Muscle of back (tissue), 3 donors: ENCODE measurements at regions not wholly inside any gene's neighbourhood (a gene's known extent, or its start where the extent isn't known, plus 50 kb on each side); places are given as distances from the start of the nearest gene placed in this dataset.
"Not testable (repeated sequence)": the region's sequence is repeated elsewhere in the genome, so short reads cannot be mapped to it uniquely, and the experiment has no call there.

Source experiments
- DNase-seq, 3 donors: peaks; one replicate each; pipeline versions ENCODE4 v3.0.0 to v3.0.0-alpha.2; 2013

GRCh38 chr6:14754751-14755513 lies 490.9 kb upstream of the JARID2 start:
- no peak for DNase-seq

- DNase-seq = no peak
Measured at GRCh38 chr6:14756340-14756739, 489.5 kb upstream of the JARID2 start.

- no peak for DNase-seq
Measured at GRCh38 chr6:14757014-14757413, 488.9 kb upstream of the JARID2 start.

- DNase-seq = no peak
Measured at GRCh38 chr6:14757418-14757817, 488.5 kb upstream of the JARID2 start.

- DNase-seq = no peak
Measured at GRCh38 chr6:14758421-14759081, 487.3 kb upstream of the JARID2 start.

DNA sequence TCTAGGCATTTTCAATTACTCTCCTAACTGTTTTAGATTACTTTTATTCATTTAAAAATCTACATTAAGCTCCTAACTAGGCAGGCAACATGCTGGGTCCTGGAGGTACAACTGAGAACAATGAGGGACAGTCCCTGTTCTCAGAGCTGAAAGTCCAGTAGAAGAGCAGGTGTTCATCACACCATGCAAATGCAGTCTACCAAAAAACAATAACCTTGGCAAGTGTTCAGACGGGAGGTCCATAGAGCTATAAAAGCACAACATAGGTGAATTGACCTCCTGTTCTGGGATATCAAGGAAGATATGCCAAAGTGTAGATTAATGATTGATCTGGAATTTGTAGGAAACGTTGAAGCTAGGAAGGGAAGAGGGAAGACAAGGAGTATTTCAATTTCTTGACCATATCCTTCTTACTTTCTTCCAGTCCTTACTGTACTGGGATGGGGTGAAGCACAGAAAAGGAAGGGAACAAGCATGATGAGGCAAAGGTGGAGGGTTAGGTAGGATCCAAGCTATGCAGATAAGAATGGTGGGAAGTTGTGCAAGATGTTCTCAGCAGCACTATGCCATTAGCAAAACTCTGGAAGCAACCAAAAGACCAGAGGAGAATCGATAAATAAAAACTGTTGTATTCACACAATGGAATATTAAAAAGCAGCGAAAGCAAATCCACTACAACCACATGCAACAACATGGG lies 485.7 kb upstream of the JARID2 start:
- DNase-seq = no peak

- no peak for DNase-seq
Measured at GRCh38 chr6:14762077-14762476, 483.8 kb upstream of the JARID2 start.

- DNase-seq = no peak
Measured at GRCh38 chr6:14763139-14763538, 482.7 kb upstream of the JARID2 start.

GRCh38 chr6:14763616-14764015 lies 482.3 kb upstream of the JARID2 start:
- DNase-seq = no peak

DNA sequence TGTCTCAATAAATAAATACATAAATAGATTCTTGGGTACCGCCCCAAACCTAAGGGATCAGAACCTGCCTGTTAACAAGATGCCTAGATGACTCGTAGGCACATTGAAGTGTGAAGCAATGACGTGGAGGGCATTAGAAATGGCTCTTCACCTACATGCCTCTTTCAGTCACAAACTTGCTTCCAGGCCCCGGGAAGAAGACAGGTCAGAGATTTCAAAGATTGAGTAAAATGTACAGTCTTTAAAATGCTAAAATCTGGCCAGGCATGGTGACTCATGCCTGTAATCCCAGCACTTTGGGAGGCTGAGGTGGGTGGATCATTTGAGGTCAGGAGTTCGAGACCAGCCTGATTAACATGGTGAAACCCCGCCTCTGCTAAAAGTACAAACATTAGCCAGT lies 480.8 kb upstream of the JARID2 start:
- no peak for DNase-seq

DNA sequence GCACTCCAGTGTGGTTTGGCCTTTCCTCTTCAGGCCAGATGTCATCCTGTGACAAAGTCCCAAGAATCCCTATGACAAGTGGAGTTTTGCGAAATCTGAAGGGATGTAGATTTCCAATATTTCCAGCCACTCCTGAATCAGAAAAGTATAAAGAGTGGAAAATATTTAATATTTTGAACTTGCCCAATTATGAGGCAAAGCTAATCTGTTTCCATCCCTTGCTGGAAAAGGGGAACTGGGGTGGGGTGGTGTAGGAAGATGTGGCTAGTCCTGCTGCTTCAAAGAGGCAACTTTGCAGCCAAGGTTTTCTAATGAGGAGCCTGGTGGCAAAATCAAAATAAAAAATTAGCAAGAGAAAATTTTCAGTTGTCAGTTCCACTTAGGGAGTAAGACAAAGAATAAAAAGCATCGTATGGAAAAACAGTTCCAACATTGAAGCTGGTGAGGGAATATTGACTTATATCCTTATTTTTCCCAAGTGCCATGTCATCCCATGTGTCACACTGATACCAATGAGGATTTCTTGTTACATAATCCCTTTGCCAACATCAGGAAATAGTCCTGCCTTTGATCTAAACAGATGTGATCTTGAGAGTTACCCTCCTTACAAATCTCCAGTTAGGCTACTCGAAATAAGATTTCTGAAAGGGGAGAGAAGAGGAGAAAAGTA lies 480.0 kb upstream of the JARID2 start:
- DNase-seq = no peak

- peak in 1 of 3 donors; percentile 38 for DNase-seq
Measured at GRCh38 chr6:14766391-14766994, 479.4 kb upstream of the JARID2 start.

DNA sequence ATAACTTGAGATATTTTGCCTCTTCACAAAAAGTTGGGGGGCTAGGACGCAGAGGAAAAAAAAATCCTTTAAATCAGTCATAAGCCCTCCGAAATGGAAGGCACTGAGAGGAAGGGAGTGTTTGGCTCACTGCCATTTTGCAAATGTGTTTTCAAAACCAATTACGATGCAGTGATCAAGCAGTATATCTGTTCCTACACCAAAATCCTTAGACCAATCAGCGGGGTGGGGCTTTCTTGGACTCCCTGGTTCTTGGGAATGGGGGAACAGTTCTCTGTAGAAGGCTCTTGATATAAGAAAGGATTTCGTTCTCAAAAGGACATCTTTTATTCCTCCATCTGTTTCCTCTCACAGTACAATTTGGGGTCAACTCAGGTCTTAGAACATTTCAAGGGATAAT lies 478.6 kb upstream of the JARID2 start:
- DNase-seq = peak in 1 of 3 donors; percentile 64

- DNase-seq = no peak
Measured at GRCh38 chr6:14770040-14770439, 475.8 kb upstream of the JARID2 start.

- peak in 1 of 3 donors; percentile 14 for DNase-seq
Measured at GRCh38 chr6:14770572-14770971, 475.3 kb upstream of the JARID2 start.

DNA sequence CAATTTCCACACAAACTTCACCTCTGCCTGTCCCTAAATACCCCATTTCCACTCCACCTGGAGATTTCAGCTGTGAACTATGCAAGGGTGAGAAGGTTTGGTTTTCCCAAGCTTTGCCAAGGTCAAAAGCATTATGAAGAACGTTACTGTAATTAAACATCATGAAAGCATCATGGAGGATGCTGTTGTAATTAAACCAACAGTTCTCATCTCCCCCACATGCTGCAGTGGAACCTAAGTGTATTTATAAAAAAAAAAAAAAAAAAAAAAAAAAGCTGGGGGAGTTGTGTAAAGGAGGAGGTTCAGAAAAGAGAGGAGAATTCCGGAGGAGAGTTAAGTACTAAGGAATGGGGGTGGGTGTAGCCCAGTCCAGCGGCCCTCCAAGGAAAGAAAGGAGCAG lies 474.9 kb upstream of the JARID2 start:
- DNase-seq = no peak

- DNase-seq = no peak
Measured at GRCh38 chr6:14772188-14772587, 473.7 kb upstream of the JARID2 start.

GRCh38 chr6:14775528-14775927 lies 470.3 kb upstream of the JARID2 start:
- DNase-seq = no peak

DNA sequence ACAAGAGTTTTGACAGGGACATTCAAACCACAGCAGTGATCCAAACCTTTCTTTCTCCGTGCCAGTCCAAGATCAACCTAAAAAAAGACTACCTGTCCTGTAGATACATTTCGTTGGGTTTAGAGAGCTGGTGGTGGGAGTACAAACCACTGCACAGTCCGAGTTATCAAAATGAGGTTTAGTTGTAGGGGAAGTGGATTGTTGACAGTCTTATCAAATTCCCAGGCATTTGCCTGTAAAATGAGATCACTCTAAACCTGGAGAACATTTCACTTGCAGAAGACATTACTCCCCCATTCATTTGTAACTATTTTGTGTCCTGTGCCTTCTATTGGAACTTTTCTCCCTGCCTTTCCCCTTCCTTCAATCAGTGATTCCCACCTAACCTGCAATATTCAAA lies 469.6 kb upstream of the JARID2 start:
- DNase-seq = no peak

DNA sequence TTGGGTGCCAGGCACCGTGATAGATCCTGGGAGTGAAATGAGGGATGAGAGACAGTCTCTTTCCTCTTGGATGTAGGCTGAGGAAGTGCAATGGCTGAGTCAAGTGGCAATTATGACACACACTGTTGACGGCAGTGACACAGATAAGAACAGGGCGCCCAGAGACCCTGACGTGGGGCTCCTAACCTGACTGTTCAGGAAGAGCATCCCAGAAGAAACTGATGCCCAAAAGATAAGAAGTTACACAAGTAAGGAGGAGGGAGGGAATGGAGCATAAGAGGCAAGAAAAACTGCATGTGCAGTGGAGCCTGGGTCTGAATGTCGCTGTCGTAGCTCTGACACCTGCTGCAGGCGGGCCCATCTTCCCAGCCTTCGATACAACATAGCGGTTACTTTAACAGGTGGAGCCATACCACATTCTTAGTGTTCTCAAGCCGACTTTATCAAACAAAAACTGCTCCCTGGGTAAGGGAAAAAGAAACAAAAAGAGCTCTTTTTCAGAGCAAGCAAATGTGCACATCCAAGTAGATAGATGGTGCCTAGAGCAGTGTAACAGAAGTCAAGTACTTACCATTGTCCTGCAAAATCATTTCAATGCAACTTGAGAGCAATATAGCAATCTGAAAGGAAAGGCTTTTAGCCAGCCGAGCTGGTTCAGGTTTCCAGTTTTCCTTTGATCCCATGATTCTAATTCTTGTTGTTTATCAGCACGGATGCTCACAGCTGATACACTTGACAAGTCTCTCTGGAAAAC lies 463.9 kb upstream of the JARID2 start:
- DNase-seq = no peak

- DNase-seq = not testable (repeated sequence)
Measured at GRCh38 chr6:14782921-14783464, 462.9 kb upstream of the JARID2 start.
